GM19193 (cell line): ENCODE measurements at regions not wholly inside any gene's neighbourhood (a gene's known extent, or its start where the extent isn't known, plus 50 kb on each side); places are given as distances from the start of the nearest gene placed in this dataset.

ENCODE experiments used
- POLR2A ChIP-seq: IDR thresholded peaks from 4 replicates; pipeline ENCODE4 v1.6.1; 2011; ENCODE audit not compliant: insufficient read depth, insufficient read length; ENCODE audit errors: extremely low read depth

- no peak for TF ChIP-seq POLR2A
Measured at GRCh38 chr1:199804526-199804925, 223.0 kb upstream of the NR5A2 start.

GRCh38 chr1:199808110-199808870 lies 219.2 kb upstream of the NR5A2 start:
- no peak for TF ChIP-seq POLR2A

GRCh38 chr1:199809311-199809710 lies 218.2 kb upstream of the NR5A2 start:
- TF ChIP-seq POLR2A = no peak

- no peak for TF ChIP-seq POLR2A
Measured at GRCh38 chr1:199811163-199811562, 216.3 kb upstream of the NR5A2 start.

GRCh38 chr1:199813198-199813597 lies 214.3 kb upstream of the NR5A2 start:
- TF ChIP-seq POLR2A = no peak

- TF ChIP-seq POLR2A = no peak
Measured at GRCh38 chr1:199815947-199816346, 211.6 kb upstream of the NR5A2 start.

GRCh38 chr1:199817266-199817665 lies 210.2 kb upstream of the NR5A2 start:
- TF ChIP-seq POLR2A = no peak

DNA sequence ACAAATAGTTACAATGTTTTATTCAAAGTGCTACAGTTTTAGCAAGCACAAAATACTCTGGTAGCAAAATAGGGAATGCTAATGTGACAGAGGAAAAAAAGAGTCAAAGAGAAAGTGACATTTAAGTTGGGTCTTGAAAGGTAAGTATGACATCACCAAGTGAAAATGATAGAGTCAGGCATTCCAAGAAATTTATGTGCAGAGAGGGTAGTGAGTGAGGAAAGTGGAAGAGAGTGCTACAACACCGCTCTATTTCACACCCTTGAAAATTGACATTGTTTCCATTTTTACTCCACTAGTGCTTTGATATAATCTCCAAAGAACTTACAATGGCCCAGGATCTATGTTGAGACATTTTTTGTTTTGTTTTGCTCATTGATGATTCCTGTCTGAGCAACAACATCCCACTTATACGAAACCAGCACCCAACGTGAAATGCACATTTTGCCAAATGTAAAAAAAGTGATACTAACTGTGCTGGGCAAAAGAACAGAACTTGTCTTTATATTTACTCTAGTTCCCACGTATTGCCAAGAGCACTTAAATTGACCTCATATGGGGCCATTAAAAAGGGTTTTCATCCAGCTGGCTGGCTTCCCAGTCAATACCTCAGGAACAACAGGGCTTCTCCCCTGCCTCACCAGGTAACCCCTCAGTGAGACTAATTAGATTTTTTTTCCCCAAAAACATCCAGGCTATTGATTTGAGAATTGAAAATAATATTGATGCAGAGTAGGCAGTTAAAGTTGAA lies 206.3 kb upstream of the NR5A2 start:
- TF ChIP-seq POLR2A = no peak

- no peak for TF ChIP-seq POLR2A
Measured at GRCh38 chr1:199832451-199832850, 195.1 kb upstream of the NR5A2 start.

- no peak for TF ChIP-seq POLR2A
Measured at GRCh38 chr1:199834711-199835110, 192.8 kb upstream of the NR5A2 start.

DNA sequence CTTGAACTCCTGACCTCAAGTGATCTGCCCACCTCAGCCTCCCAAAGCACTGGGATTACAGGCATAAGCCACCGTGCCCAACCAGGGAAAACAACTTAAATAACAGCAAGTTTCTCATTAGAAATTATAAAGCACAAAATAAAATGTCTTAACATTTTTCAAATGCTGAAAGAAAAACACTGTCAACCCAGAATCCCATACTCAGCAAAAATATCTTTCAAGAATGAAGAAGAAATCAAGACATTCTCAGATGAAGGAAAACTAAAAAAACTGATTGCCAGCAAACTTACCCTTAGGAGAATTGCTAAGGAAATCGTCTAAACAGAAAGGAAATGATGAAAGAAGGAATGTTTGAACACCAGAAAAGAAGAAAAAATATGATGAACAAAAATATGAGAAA lies 191.1 kb upstream of the NR5A2 start:
- TF ChIP-seq POLR2A = no peak

GRCh38 chr1:199837321-199837720 lies 190.2 kb upstream of the NR5A2 start:
- no peak for TF ChIP-seq POLR2A

GRCh38 chr1:199843861-199844260 lies 183.6 kb upstream of the NR5A2 start:
- TF ChIP-seq POLR2A = no peak

GRCh38 chr1:199847021-199847420 lies 180.5 kb upstream of the NR5A2 start:
- no peak for TF ChIP-seq POLR2A

DNA sequence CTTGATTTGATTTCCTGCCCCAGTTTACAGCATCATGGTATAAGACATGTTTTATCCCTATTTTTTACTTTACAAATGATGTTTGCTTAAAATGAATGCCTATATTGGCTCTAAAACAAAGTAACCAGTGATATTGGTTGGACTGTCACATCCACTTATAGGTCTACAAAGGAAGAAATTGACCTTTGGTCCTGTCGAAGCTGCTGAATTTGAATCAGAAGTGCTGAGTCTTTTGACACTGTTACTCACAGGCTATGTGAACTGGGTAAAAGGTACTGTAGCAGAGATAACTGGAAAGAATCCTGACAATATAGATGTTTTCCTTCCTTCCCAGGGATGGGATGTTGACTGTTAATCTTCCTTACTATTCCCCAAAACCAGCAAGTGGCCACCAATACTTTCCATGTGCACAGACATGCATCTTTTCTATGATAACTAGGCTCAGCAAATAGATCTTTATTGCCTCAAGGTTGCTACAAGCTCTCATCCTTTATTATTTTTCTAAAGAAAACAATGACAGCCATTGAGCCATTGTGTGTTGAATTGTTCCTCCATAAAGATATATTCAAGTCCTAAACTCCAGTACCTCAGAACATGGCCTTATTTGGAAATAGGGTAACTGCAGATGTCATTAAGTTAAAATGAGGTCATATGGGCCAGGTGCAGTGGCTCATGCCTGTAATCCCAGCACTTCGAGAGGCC lies 175.9 kb upstream of the NR5A2 start:
- TF ChIP-seq POLR2A = no peak
